Tibial nerve (tissue), 4 donors: ENCODE measurements at regions not wholly inside any gene's neighbourhood (a gene's known extent, or its start where the extent isn't known, plus 50 kb on each side); places are given as distances from the start of the nearest gene placed in this dataset.

Source experiments
- CTCF ChIP-seq, 5 experiments: fragments of 200-600 bp in 3 of 5; fragments of 450-650 bp in 2 of 5; sonication (generic) in 3 of 5; IDR thresholded peaks; one replicate each; pipeline ENCODE4 v1.5.1; 2016 to 2019; ENCODE audit warnings: antibody characterized with exemption in 5 of 5, mild to moderate bottlenecking in 3 of 5, moderate library complexity in 2 of 5
- EP300 ChIP-seq, 2 donors: sonication (generic); formaldehyde crosslinking; IDR thresholded peaks; one replicate each; pipeline ENCODE4 v1.6.1; 2017; ENCODE audit warnings: antibody characterized with exemption in 2 of 2, mild to moderate bottlenecking in 1 of 2
- POLR2A ChIP-seq, 2 donors: fragments of 450-650 bp; IDR thresholded peaks; one replicate each; pipeline ENCODE4 v1.6.1; 2017; ENCODE audit warnings: antibody characterized with exemption in 2 of 2, mild to moderate bottlenecking in 2 of 2, moderate library complexity in 2 of 2

GRCh38 chr2:4356541-4356940, 653.2 kb downstream of the DCDC2C start:
- TF ChIP-seq POLR2A (IDR thresholded peaks at IDR 0.05) (no peak), CTCF (IDR thresholded peaks at IDR 0.05) (no peak), EP300 (IDR thresholded peaks at IDR 0.05) (no peak)
